Activated T-helper 1 cell treated with anti-CD3 and anti-CD28 coated beads, Interleukin-12 subunit alpha, Interleukin-12 subunit beta, Interleukin-2, Interleukin-4 antibody, amounts not matched to agents 30 ng/mL and 10 ng/mL and 1 ng/mL, durations not matched to agents 14 hours and 24 hours and 36 hours (primary cell): ENCODE measurements at regions not wholly inside any gene's neighbourhood (a gene's known extent, or its start where the extent isn't known, plus 50 kb on each side); places are given as distances from the start of the nearest gene placed in this dataset.
"Not testable (repeated sequence)": the region's sequence is repeated elsewhere in the genome, so short reads cannot be mapped to it uniquely, and the experiment has no call there.

Source experiments
- DNase-seq: peaks from one replicate; pipeline ENCODE4 v3.0.0; 2021; ENCODE audit warnings: low spot score
- H3K27ac Mint-ChIP-seq: one replicate; pipeline ENCODE4 v1.8.0; 2021; ENCODE audit warnings: mild to moderate bottlenecking, mixed read lengths
- H3K27me3 Mint-ChIP-seq: one replicate; pipeline ENCODE4 v1.8.0; 2022; ENCODE audit warnings: mild to moderate bottlenecking, moderate library complexity, mixed read lengths; ENCODE audit not compliant: insufficient read depth
- H3K36me3 Mint-ChIP-seq: one replicate; pipeline ENCODE4 v1.8.0; 2021; ENCODE audit warnings: low read depth, mixed read lengths
- H3K4me1 Mint-ChIP-seq: one replicate; pipeline ENCODE4 v1.8.0; 2021; ENCODE audit warnings: low read depth, mixed read lengths
- H3K4me3 Mint-ChIP-seq: one replicate; pipeline ENCODE4 v1.8.0; 2021; ENCODE audit warnings: mild to moderate bottlenecking, moderate library complexity, mixed read lengths
- H3K9me3 Mint-ChIP-seq: one replicate; pipeline ENCODE4 v1.8.0; 2021; ENCODE audit warnings: mixed read lengths
- intact Hi-C: fragments of 100-400 bp; cut with micrococcal nuclease; formaldehyde crosslinking; loops from one replicate; pipeline ENCODE4 v1.15.1; 2024

GRCh38 chr6:112660626-112661025 lies 313.5 kb downstream of the RFPL4B start:
- intact Hi-C loops = no loop called here
- Mint-ChIP-seq H3K27ac (no peak overlapping the region), H3K4me1 (no peaks in the 10 kb centered on the region), H3K9me3 (no peaks in the 10 kb centered on the region), H3K4me3 (no peak overlapping the region), H3K27me3 (no peaks in the 10 kb centered on the region), H3K36me3 (no peaks in the 10 kb centered on the region)
- no peak for DNase-seq

- intact Hi-C loops = no loop called here
- DNase-seq = no peak
- no peaks in the 10 kb centered on the region for H3K9me3 Mint-ChIP-seq
- no peak overlapping the region for H3K27ac Mint-ChIP-seq
- H3K4me3 Mint-ChIP-seq = no peak overlapping the region
- H3K36me3 Mint-ChIP-seq = no peaks in the 10 kb centered on the region
- no peaks in the 10 kb centered on the region for H3K4me1 Mint-ChIP-seq
- H3K27me3 Mint-ChIP-seq = no peaks in the 10 kb centered on the region
Measured at GRCh38 chr6:112663698-112664097, 316.6 kb downstream of the RFPL4B start.

GRCh38 chr6:112665114-112665513 lies 318.0 kb downstream of the RFPL4B start:
- Mint-ChIP-seq H3K9me3 (no peaks in the 10 kb centered on the region), H3K36me3 (no peaks in the 10 kb centered on the region), H3K27me3 (no peaks in the 10 kb centered on the region), H3K4me3 (no peak overlapping the region), H3K27ac (no peak overlapping the region), H3K4me1 (no peaks in the 10 kb centered on the region)
- intact Hi-C loops = no loop called here
- no peak for DNase-seq

- Mint-ChIP-seq H3K4me3 (no peak overlapping the region), H3K27ac (no peak overlapping the region), H3K36me3 (no peaks in the 10 kb centered on the region), H3K9me3 (no peaks in the 10 kb centered on the region), H3K4me1 (no peaks in the 10 kb centered on the region), H3K27me3 (no peaks in the 10 kb centered on the region)
- DNase-seq = no peak
- intact Hi-C loops = no loop called here
Measured at GRCh38 chr6:112665815-112666214, 318.7 kb downstream of the RFPL4B start.

GRCh38 chr6:112667427-112667826 lies 320.3 kb downstream of the RFPL4B start:
- Mint-ChIP-seq H3K36me3 (no peaks in the 10 kb centered on the region), H3K4me3 (no peak overlapping the region), H3K27ac (no peak overlapping the region), H3K9me3 (no peaks in the 10 kb centered on the region), H3K4me1 (no peaks in the 10 kb centered on the region), H3K27me3 (no peaks in the 10 kb centered on the region)
- no peak for DNase-seq
- intact Hi-C loops = no loop called here

- Mint-ChIP-seq H3K27me3 (no peaks in the 10 kb centered on the region), H3K36me3 (no peaks in the 10 kb centered on the region), H3K9me3 (no peaks in the 10 kb centered on the region), H3K27ac (no peak overlapping the region), H3K4me3 (no peak overlapping the region), H3K4me1 (no peaks in the 10 kb centered on the region)
- intact Hi-C loops = no loop called here
- DNase-seq = no peak
Measured at GRCh38 chr6:112680091-112680490, 333.0 kb downstream of the RFPL4B start.

GRCh38 chr6:112682071-112682470 lies 334.9 kb downstream of the RFPL4B start:
- intact Hi-C loops = no loop called here
- no peaks in the 10 kb centered on the region for H3K9me3 Mint-ChIP-seq
- H3K36me3 Mint-ChIP-seq = no peaks in the 10 kb centered on the region
- DNase-seq = no peak
- H3K27me3 Mint-ChIP-seq = no peaks in the 10 kb centered on the region
- H3K27ac Mint-ChIP-seq = no peak overlapping the region
- H3K4me3 Mint-ChIP-seq = no peak overlapping the region
- H3K4me1 Mint-ChIP-seq = no peaks in the 10 kb centered on the region

GRCh38 chr6:112683106-112683505 lies 336.0 kb downstream of the RFPL4B start:
- Mint-ChIP-seq H3K4me3 (no peak overlapping the region), H3K27me3 (no peaks in the 10 kb centered on the region), H3K4me1 (no peaks in the 10 kb centered on the region), H3K36me3 (no peaks in the 10 kb centered on the region), H3K9me3 (no peaks in the 10 kb centered on the region), H3K27ac (no peak overlapping the region)
- no peak for DNase-seq
- intact Hi-C loops = no loop called here

- Mint-ChIP-seq H3K4me3 (no peak overlapping the region), H3K27me3 (no peaks in the 10 kb centered on the region), H3K9me3 (no peaks in the 10 kb centered on the region), H3K36me3 (no peaks in the 10 kb centered on the region), H3K4me1 (no peaks in the 10 kb centered on the region), H3K27ac (no peak overlapping the region)
- intact Hi-C loops = no loop called here
- no peak for DNase-seq
Measured at GRCh38 chr6:112683926-112684325, 336.8 kb downstream of the RFPL4B start.

- H3K36me3 Mint-ChIP-seq, H3K4me1 Mint-ChIP-seq, H3K9me3 Mint-ChIP-seq, H3K27me3 Mint-ChIP-seq, DNase-seq, H3K4me3 Mint-ChIP-seq, H3K27ac Mint-ChIP-seq, intact Hi-C loops: not testable (repeated sequence)
Measured at GRCh38 chr6:112685521-112686220, 338.5 kb downstream of the RFPL4B start.

GRCh38 chr6:112688487-112689165 lies 341.5 kb downstream of the RFPL4B start:
- DNase-seq, H3K27ac Mint-ChIP-seq, H3K4me3 Mint-ChIP-seq, H3K9me3 Mint-ChIP-seq, H3K36me3 Mint-ChIP-seq, H3K4me1 Mint-ChIP-seq, intact Hi-C loops, H3K27me3 Mint-ChIP-seq: not testable (repeated sequence)

GRCh38 chr6:112689183-112689858 lies 342.2 kb downstream of the RFPL4B start:
- H3K4me3 Mint-ChIP-seq, H3K27me3 Mint-ChIP-seq, H3K9me3 Mint-ChIP-seq, H3K36me3 Mint-ChIP-seq, H3K4me1 Mint-ChIP-seq, H3K27ac Mint-ChIP-seq, intact Hi-C loops, DNase-seq: not testable (repeated sequence)

GRCh38 chr6:112690497-112691202 lies 343.5 kb downstream of the RFPL4B start:
- no peak for DNase-seq
- intact Hi-C loops = no loop called here
- no peaks in the 10 kb centered on the region for H3K4me1 Mint-ChIP-seq
- H3K4me3 Mint-ChIP-seq = no peak overlapping the region
- no peaks in the 10 kb centered on the region for H3K27me3 Mint-ChIP-seq
- H3K9me3 Mint-ChIP-seq = no peaks in the 10 kb centered on the region
- H3K36me3 Mint-ChIP-seq = no peaks in the 10 kb centered on the region
- H3K27ac Mint-ChIP-seq = no peak overlapping the region
